DMS79 treated with DMSO at 0.1 percent for 48 hours (cell line): ENCODE measurements at regions not wholly inside any gene's neighbourhood (a gene's known extent, or its start where the extent isn't known, plus 50 kb on each side); places are given as distances from the start of the nearest gene placed in this dataset.
"Not testable (repeated sequence)": the region's sequence is repeated elsewhere in the genome, so short reads cannot be mapped to it uniquely, and the experiment has no call there.

Experiments used
- DNase-seq: peaks from one replicate; lab custom pipeline; 2025; lab: John Stamatoyannopoulos, UW

- not testable (repeated sequence) for DNase-seq
Measured at GRCh38 chr9:87049929-87050608, 102.8 kb upstream of the GAS1 start.

GRCh38 chr9:87054999-87055686 lies 107.8 kb upstream of the GAS1 start:
- no peak for DNase-seq

GRCh38 chr9:87059772-87060171 lies 112.5 kb upstream of the GAS1 start:
- no peak for DNase-seq

- no peak for DNase-seq
Measured at GRCh38 chr9:87062746-87063145, 115.4 kb upstream of the GAS1 start.

GRCh38 chr9:87063246-87063645 lies 115.9 kb upstream of the GAS1 start:
- DNase-seq: no peak

GRCh38 chr9:87063871-87064270 lies 116.6 kb upstream of the GAS1 start:
- no peak for DNase-seq

- no peak for DNase-seq
Measured at GRCh38 chr9:87064311-87064710, 117.0 kb upstream of the GAS1 start.

- DNase-seq: no peak
Measured at GRCh38 chr9:87065981-87066380, 118.7 kb upstream of the GAS1 start.

- DNase-seq: no peak
Measured at GRCh38 chr9:87067426-87067825, 120.1 kb upstream of the GAS1 start.

GRCh38 chr9:87068177-87068840 lies 121.0 kb upstream of the GAS1 start:
- DNase-seq: no peak

GRCh38 chr9:87069690-87070089 lies 122.4 kb upstream of the GAS1 start:
- DNase-seq: no peak

- no peak for DNase-seq
Measured at GRCh38 chr9:87070336-87070735, 123.0 kb upstream of the GAS1 start.

- no peak for DNase-seq
Measured at GRCh38 chr9:87071473-87071872, 124.2 kb upstream of the GAS1 start.

GRCh38 chr9:87073692-87074091 lies 126.4 kb upstream of the GAS1 start:
- DNase-seq: no peak

- DNase-seq: no peak
Measured at GRCh38 chr9:87075537-87075936, 128.2 kb upstream of the GAS1 start.

GRCh38 chr9:87076825-87077224 lies 129.5 kb upstream of the GAS1 start:
- no peak for DNase-seq

GRCh38 chr9:87077986-87078385 lies 130.7 kb upstream of the GAS1 start:
- DNase-seq: no peak

- DNase-seq: no peak
Measured at GRCh38 chr9:87080512-87081264, 133.4 kb upstream of the GAS1 start.

GRCh38 chr9:87081503-87081902 lies 134.2 kb upstream of the GAS1 start:
- no peak for DNase-seq

GRCh38 chr9:87083986-87084385 lies 136.7 kb upstream of the GAS1 start:
- no peak for DNase-seq

- no peak for DNase-seq
Measured at GRCh38 chr9:87084407-87084806, 137.1 kb upstream of the GAS1 start.

GRCh38 chr9:87085073-87085472 lies 137.8 kb upstream of the GAS1 start:
- no peak for DNase-seq

GRCh38 chr9:87085521-87085920 lies 138.2 kb upstream of the GAS1 start:
- no peak for DNase-seq
